ENCODE measurements at regions not wholly inside any gene's neighbourhood (a gene's known extent, or its start where the extent isn't known, plus 50 kb on each side); places are given as distances from the start of the nearest gene placed in this dataset.

- TF ChIP-seq CTCF (IDR thresholded peaks at IDR 0.05; ENCODE audit: extremely low read depth in 1 of 2, insufficient read depth in 1 of 2, low read depth in 1 of 2, low read length in 2 of 2) (no peak), POLR2A (IDR thresholded peaks at IDR 0.05; ENCODE audit: low read depth, low read length) (no peak)
Observed at GRCh38 chr16:51523400-51523799, 372.3 kb upstream of the SALL1 start.

Data from endothelial cell of umbilical vein (primary cell).